K562 (cell line): ENCODE measurements at regions not wholly inside any gene's neighbourhood (a gene's known extent, or its start where the extent isn't known, plus 50 kb on each side); places are given as distances from the start of the nearest gene placed in this dataset.

ENCODE experiments used
- BRD9 ChIP-seq: fragments of 450-650 bp; IDR thresholded peaks from 2 replicates; pipeline ENCODE4 v1.6.1; 2018; ENCODE audit warnings: low read depth; ENCODE audit not compliant: partially characterized antibody
- E4F1 ChIP-seq: fragments of 250-450 bp; sonication (Bioruptor Pico); IDR thresholded peaks from 2 replicates; pipeline ENCODE4 v1.5.0; 2021; ENCODE audit warnings: mild to moderate bottlenecking, borderline replicate concordance
- FIP1L1 ChIP-seq: fragments of 200-400 bp; formaldehyde crosslinking; IDR thresholded peaks from 2 replicates; pipeline ENCODE4 v1.6.1; 2018; ENCODE audit warnings: mild to moderate bottlenecking, low read depth, low read length; ENCODE audit not compliant: poor library complexity, severe bottlenecking
- FOXM1 ChIP-seq, 2 experiments: fragments of 450-650 bp in 1 of 2; sonication (generic) in 1 of 2; formaldehyde crosslinking in 1 of 2; IDR thresholded peaks; 2 replicates each; pipeline versions ENCODE4 v1.6.1 to v1.9.0; 2017 to 2022; ENCODE audit warnings: low read depth in 2 of 2, mild to moderate bottlenecking in 2 of 2, missing genetic modification reagents in 1 of 2, moderate library complexity in 1 of 2
- POLR3G ChIP-seq: IDR thresholded peaks from 2 replicates; pipeline ENCODE4 v1.6.1; 2011; ENCODE audit not compliant: insufficient read length, insufficient replicate concordance; ENCODE audit errors: extremely low read depth
- RBM25 ChIP-seq: fragments of 200-400 bp; formaldehyde crosslinking; IDR thresholded peaks from 2 replicates; pipeline ENCODE4 v1.6.1; 2018; ENCODE audit warnings: low read length, low read depth, moderate library complexity; ENCODE audit not compliant: severe bottlenecking
- TF ChIP-seq, protein P1 (sequence below), 3 experiments: IDR thresholded peaks in 2 of 3; conservative IDR thresholded peaks in 1 of 3; 2 replicates each; pipeline ENCODE4 v1.5.1; 2011 to 2012; ENCODE audit warnings: low read length in 3 of 3, mild to moderate bottlenecking in 3 of 3, control low read depth in 2 of 3, improper control_type of control experiment in 1 of 3, inconsistent platforms in 1 of 3, low read depth in 1 of 3, mixed read lengths in 1 of 3, moderate library complexity in 1 of 3; ENCODE audit not compliant: insufficient read depth in 2 of 3
- TF ChIP-seq, protein P2 (sequence below): fragments of 250-450 bp; sonication (Bioruptor Pico); IDR thresholded peaks from 2 replicates; pipeline ENCODE4 v1.8.0; 2022; ENCODE audit warnings: moderate library complexity, mild to moderate bottlenecking, inconsistent platforms

GRCh38 chr12:91467686-91468085, 285.1 kb upstream of the DCN start (continued):
- TF ChIP-seq FOXM1 (IDR thresholded peaks at IDR 0.05; ENCODE audit: low read depth) (no peak), FOXM1 (CRISPR knock-in tag; IDR thresholded peaks at IDR 0.05; ENCODE audit: low read depth) (no peak), E4F1 (CRISPR knock-in tag) (no peak), POLR3G (no peak), FIP1L1 (no peak), BRD9 (no peak), RBM25 (no peak)
- TF ChIP-seq, protein P1, sequence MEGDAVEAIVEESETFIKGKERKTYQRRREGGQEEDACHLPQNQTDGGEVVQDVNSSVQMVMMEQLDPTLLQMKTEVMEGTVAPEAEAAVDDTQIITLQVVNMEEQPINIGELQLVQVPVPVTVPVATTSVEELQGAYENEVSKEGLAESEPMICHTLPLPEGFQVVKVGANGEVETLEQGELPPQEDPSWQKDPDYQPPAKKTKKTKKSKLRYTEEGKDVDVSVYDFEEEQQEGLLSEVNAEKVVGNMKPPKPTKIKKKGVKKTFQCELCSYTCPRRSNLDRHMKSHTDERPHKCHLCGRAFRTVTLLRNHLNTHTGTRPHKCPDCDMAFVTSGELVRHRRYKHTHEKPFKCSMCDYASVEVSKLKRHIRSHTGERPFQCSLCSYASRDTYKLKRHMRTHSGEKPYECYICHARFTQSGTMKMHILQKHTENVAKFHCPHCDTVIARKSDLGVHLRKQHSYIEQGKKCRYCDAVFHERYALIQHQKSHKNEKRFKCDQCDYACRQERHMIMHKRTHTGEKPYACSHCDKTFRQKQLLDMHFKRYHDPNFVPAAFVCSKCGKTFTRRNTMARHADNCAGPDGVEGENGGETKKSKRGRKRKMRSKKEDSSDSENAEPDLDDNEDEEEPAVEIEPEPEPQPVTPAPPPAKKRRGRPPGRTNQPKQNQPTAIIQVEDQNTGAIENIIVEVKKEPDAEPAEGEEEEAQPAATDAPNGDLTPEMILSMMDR (IDR thresholded peaks at IDR 0.05 in 2 of 3, conservative IDR thresholded peaks at IDR 0.05 in 1 of 3; ENCODE audit: insufficient read depth in 2 of 3, low read depth in 1 of 3, low read length in 3 of 3) = no peak
- TF ChIP-seq, protein P2, sequence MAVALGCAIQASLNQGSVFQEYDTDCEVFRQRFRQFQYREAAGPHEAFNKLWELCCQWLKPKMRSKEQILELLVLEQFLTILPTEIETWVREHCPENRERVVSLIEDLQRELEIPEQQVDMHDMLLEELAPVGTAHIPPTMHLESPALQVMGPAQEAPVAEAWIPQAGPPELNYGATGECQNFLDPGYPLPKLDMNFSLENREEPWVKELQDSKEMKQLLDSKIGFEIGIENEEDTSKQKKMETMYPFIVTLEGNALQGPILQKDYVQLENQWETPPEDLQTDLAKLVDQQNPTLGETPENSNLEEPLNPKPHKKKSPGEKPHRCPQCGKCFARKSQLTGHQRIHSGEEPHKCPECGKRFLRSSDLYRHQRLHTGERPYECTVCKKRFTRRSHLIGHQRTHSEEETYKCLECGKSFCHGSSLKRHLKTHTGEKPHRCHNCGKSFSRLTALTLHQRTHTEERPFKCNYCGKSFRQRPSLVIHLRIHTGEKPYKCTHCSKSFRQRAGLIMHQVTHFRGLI (CRISPR knock-in tag) = peak; percentile 55; the same call in 1 of the 2 replicates
